H1 (cell line): ENCODE measurements at regions not wholly inside any gene's neighbourhood (a gene's known extent, or its start where the extent isn't known, plus 50 kb on each side); places are given as distances from the start of the nearest gene placed in this dataset.

Source experiments
- CTCF ChIA-PET: fragments of 300-600 bp; sonication (Branson Sonifier 250); formaldehyde crosslinking; loops from one replicate; lab custom pipeline; 2021; ENCODE audit not compliant: partially characterized antibody; lab: Charles Lee
- POLR2A ChIA-PET: fragments of 300-600 bp; sonication (Branson Sonifier 250); formaldehyde crosslinking; loops from one replicate; lab custom pipeline; 2021; ENCODE audit warnings: inconsistent platforms; ENCODE audit not compliant: partially characterized antibody; lab: Charles Lee
- DNase-seq, 2 experiments: peaks; one replicate each; pipeline versions ENCODE4 v3.0.0 to v3.0.0-alpha.2; 2010 to 2022; ENCODE audit warnings: low spot score in 2 of 2, low read depth in 1 of 2, mixed read lengths in 1 of 2
- FAIRE-seq: peaks from 2 replicates; lab custom pipeline; 2011; peaks lifted over from hg19 to GRCh38; lab: Jason Lieb, UNC
- H2AFZ ChIP-seq: 2 replicates; pipeline ENCODE4 v1.8.1; 2012; ENCODE audit warnings: low read length, inconsistent platforms
- H2AK5ac ChIP-seq: 2 replicates; pipeline ENCODE4 v1.6.1; 2013; ENCODE audit warnings: low read depth, low read length
- H2BK120ac ChIP-seq: replicated peaks from 2 replicates; pipeline ENCODE3; 2013; ENCODE audit warnings: low read depth, low read length, inconsistent platforms
- H2BK12ac ChIP-seq: 2 replicates; pipeline ENCODE4 v1.6.1; 2013; ENCODE audit warnings: low read depth, low read length
- H2BK15ac ChIP-seq: 2 replicates; pipeline ENCODE4 v1.6.1; 2013; ENCODE audit warnings: low read length
- H2BK20ac ChIP-seq: 2 replicates; pipeline ENCODE4 v1.6.1; 2013; ENCODE audit warnings: low read length
- H2BK5ac ChIP-seq: 2 replicates; pipeline ENCODE4 v1.6.1; 2013; ENCODE audit warnings: low read depth, low read length
- H3K14ac ChIP-seq: 2 replicates; pipeline ENCODE4 v1.6.1; 2013; ENCODE audit warnings: inconsistent platforms; ENCODE audit not compliant: insufficient read length
- H3K18ac ChIP-seq: 2 replicates; pipeline ENCODE4 v1.6.1; 2013; ENCODE audit warnings: low read length; ENCODE audit errors: extremely low read depth
- H3K23ac ChIP-seq: 2 replicates; pipeline ENCODE4 v1.6.1; 2013; ENCODE audit warnings: inconsistent platforms; ENCODE audit not compliant: insufficient read length
- H3K23me2 ChIP-seq: 2 replicates; pipeline ENCODE4 v1.6.1; 2013; ENCODE audit warnings: low read depth, low read length
- H3K27ac ChIP-seq: 2 replicates; pipeline ENCODE4 v1.6.1; 2011; ENCODE audit warnings: low read depth, low read length, inconsistent platforms
- H3K27me3 ChIP-seq, 4 experiments: replicated peaks in 1 of 4; 1 replicate in 1 of 4; 2 replicates in 3 of 4; pipeline versions ENCODE4 v1.6.1 to v1.8.1; 2011 to 2013; ENCODE audit warnings: low read length in 3 of 4, mild to moderate bottlenecking in 3 of 4, inconsistent platforms in 2 of 4, mixed read lengths in 2 of 4, moderate library complexity in 1 of 4; ENCODE audit not compliant: control insufficient read depth in 3 of 4, insufficient read depth in 3 of 4; ENCODE audit errors: extremely low read depth in 1 of 4
- H3K36me3 ChIP-seq, 4 experiments: 2 replicates each; pipeline versions ENCODE4 v1.6.1 to v1.8.1; 2011 to 2013; ENCODE audit warnings: mild to moderate bottlenecking in 4 of 4, low read length in 3 of 4, moderate library complexity in 2 of 4, control low read depth in 1 of 4, inconsistent platforms in 1 of 4; ENCODE audit not compliant: insufficient read depth in 4 of 4, control insufficient read depth in 2 of 4
- H3K4ac ChIP-seq: replicated peaks from 2 replicates; pipeline ENCODE3; 2013; ENCODE audit warnings: low read length, low read depth, mixed read lengths, inconsistent platforms; ENCODE audit not compliant: insufficient read length
- H3K4me1 ChIP-seq, 4 experiments: replicated peaks in 1 of 4; 1 replicate in 1 of 4; 2 replicates in 3 of 4; pipeline versions ENCODE4 v1.6.1 to v1.8.1; 2011 to 2013; ENCODE audit warnings: low read length in 3 of 4, inconsistent platforms in 2 of 4, mixed read lengths in 1 of 4; ENCODE audit not compliant: insufficient read depth in 4 of 4, control insufficient read depth in 3 of 4
- H3K4me2 ChIP-seq, 2 experiments: 2 replicates each; pipeline versions ENCODE4 v1.6.1 to v1.8.1; 2011 to 2013; ENCODE audit warnings: low read depth in 2 of 2, low read length in 2 of 2, control low read depth in 1 of 2, inconsistent platforms in 1 of 2, mild to moderate bottlenecking in 1 of 2; ENCODE audit not compliant: insufficient read depth in 1 of 2
- H3K4me3 ChIP-seq, 4 experiments: fragments of 200-600, 300-600 bp in 1 of 4; sonication (generic), shearing (Covaris generic), sonication (Bioruptor Twin) in 1 of 4; 2 replicates each; pipeline versions ENCODE4 v1.5.1 to v1.8.1; 2011 to 2016; ENCODE audit warnings: low read length in 4 of 4, low read depth in 3 of 4, control low read depth in 2 of 4, inconsistent platforms in 2 of 4, mild to moderate bottlenecking in 2 of 4, mixed read lengths in 1 of 4, moderate library complexity in 1 of 4; ENCODE audit not compliant: insufficient read depth in 2 of 4; ENCODE audit errors: extremely low read depth in 1 of 4
- H3K56ac ChIP-seq: replicated peaks from 2 replicates; pipeline ENCODE3; 2013; ENCODE audit warnings: low read depth, mild to moderate bottlenecking, mixed read lengths, low read length, inconsistent platforms; ENCODE audit not compliant: insufficient read length
- H3K79me1 ChIP-seq: 2 replicates; pipeline ENCODE4 v1.6.1; 2013; ENCODE audit warnings: low read depth, low read length, control low read depth
- H3K79me2 ChIP-seq, 2 experiments: 2 replicates each; pipeline versions ENCODE4 v1.6.1 to v1.8.1; 2012 to 2013; ENCODE audit warnings: low read length in 2 of 2, mild to moderate bottlenecking in 2 of 2, inconsistent platforms in 1 of 2; ENCODE audit not compliant: insufficient read depth in 2 of 2, control insufficient read depth in 1 of 2
- H3K9ac ChIP-seq, 4 experiments: replicated peaks in 1 of 4; 1 replicate in 1 of 4; 2 replicates in 3 of 4; pipeline versions ENCODE4 v1.6.1 to v1.8.1; 2011 to 2013; ENCODE audit warnings: low read depth in 3 of 4, low read length in 3 of 4, control low read depth in 2 of 4, mild to moderate bottlenecking in 2 of 4, moderate library complexity in 2 of 4, inconsistent platforms in 1 of 4; ENCODE audit errors: extremely low read depth in 1 of 4
- H3K9me3 ChIP-seq, 2 experiments: 2 replicates each; pipeline versions ENCODE4 v1.6.1 to v1.8.1; 2012 to 2013; ENCODE audit warnings: mild to moderate bottlenecking in 2 of 2, moderate library complexity in 2 of 2, control low read depth in 1 of 2, inconsistent platforms in 1 of 2, low read depth in 1 of 2, low read length in 1 of 2, mixed read lengths in 1 of 2; ENCODE audit not compliant: insufficient read depth in 2 of 2
- H4K20me1 ChIP-seq, 2 experiments: replicated peaks in 1 of 2; 2 replicates each; pipeline versions ENCODE3 to v1.8.1; 2011 to 2013; ENCODE audit warnings: inconsistent platforms in 2 of 2, low read length in 2 of 2, mild to moderate bottlenecking in 1 of 2; ENCODE audit not compliant: insufficient read depth in 2 of 2, control insufficient read depth in 1 of 2
- H4K5ac ChIP-seq: 2 replicates; pipeline ENCODE4 v1.6.1; 2013; ENCODE audit warnings: low read length, low read depth, mixed read lengths, inconsistent platforms; ENCODE audit not compliant: insufficient read length
- H4K8ac ChIP-seq: 2 replicates; pipeline ENCODE4 v1.8.0; 2013; ENCODE audit warnings: mild to moderate bottlenecking, moderate library complexity, low read length, inconsistent platforms; ENCODE audit not compliant: insufficient read depth; ENCODE audit errors: extremely low read depth
- H4K91ac ChIP-seq: replicated peaks from 2 replicates; pipeline ENCODE3; 2013; ENCODE audit warnings: low read length, mixed read lengths, inconsistent platforms; ENCODE audit not compliant: insufficient read length
- CEBPB ChIP-seq: IDR thresholded peaks from 2 replicates; pipeline ENCODE4 v1.6.1; 2012; ENCODE audit warnings: low read depth, low read length
- CHD1 ChIP-seq: IDR thresholded peaks from 2 replicates; pipeline ENCODE4 v1.6.1; 2012; ENCODE audit warnings: low read depth, low read length, improper control_type of control experiment
- E2F6 ChIP-seq: IDR thresholded peaks from 2 replicates; pipeline ENCODE4 v1.6.1; 2012; ENCODE audit warnings: inconsistent platforms
- EGR1 ChIP-seq: IDR thresholded peaks from 2 replicates; pipeline ENCODE4 v1.6.1; 2011; ENCODE audit warnings: low read depth, low read length, borderline replicate concordance
- WGBS, 2 experiments: shearing (Covaris generic) in 1 of 2; methylation state at CpG; one replicate each; pipeline versions ENCODE4 v1.1.6 to v1.1.7; 2013 to 2015; ENCODE audit warnings: low lambda C conversion rate in 2 of 2, mixed read lengths in 2 of 2, inconsistent platforms in 1 of 2, low coverage in 1 of 2, missing lambda C conversion rate in 1 of 2; ENCODE audit not compliant: insufficient replicate concordance in 2 of 2, insufficient coverage in 1 of 2, insufficient read length in 1 of 2; ENCODE audit errors: extremely low coverage in 1 of 2, missing lambda C conversion rate in 1 of 2; 5-methylcytosine and 5-hydroxymethylcytosine counted together

GRCh38 chr4:18840481-18840880, 818.9 kb upstream of the LCORL start:
- Histone ChIP-seq H3K9ac (no peak overlapping the region), H3K23me2 (no peaks in the 10 kb centered on the region), H3K56ac (no peak overlapping the region), H2BK20ac (no peak overlapping the region), H3K79me1 (no peaks in the 10 kb centered on the region), H2AFZ (no peak overlapping the region), H4K8ac (no peak overlapping the region), H3K79me2 (no peaks in the 10 kb centered on the region), H3K4me3 (no peak overlapping the region), H4K91ac (no peak overlapping the region), H2BK15ac (no peak overlapping the region), H3K4me2 (no peak overlapping the region), H3K36me3 (no peaks in the 10 kb centered on the region), H2BK120ac (no peak overlapping the region), H2BK5ac (no peak overlapping the region), H2BK12ac (no peak overlapping the region), H3K14ac (no peak overlapping the region), H3K4ac (no peak overlapping the region), H4K5ac (no peak overlapping the region), H4K20me1 (no peaks in the 10 kb centered on the region), H2AK5ac (no peak overlapping the region), H3K9me3 (no peaks in the 10 kb centered on the region), H3K23ac (no peak overlapping the region), H3K27ac (no peak overlapping the region), H3K18ac (no peak overlapping the region), H3K27me3 (no peaks in the 10 kb centered on the region), H3K4me1 (no peaks in the 10 kb centered on the region)
- WGBS, 2 experiments: 86% methylated on average over 3 of the region's 3 CpGs; no CpG with 5 or more reads in 1 of the 2 experiments
- DNase-seq: no peak
- FAIRE-seq: no peak
- ChIA-PET POLR2A (no interaction called here), CTCF (no interaction called here)
- no peak for TF ChIP-seq CEBPB
- TF ChIP-seq EGR1: no peak
- TF ChIP-seq CHD1: no peak
- no peak for TF ChIP-seq E2F6
